ENCODE measurements at regions not wholly inside any gene's neighbourhood (a gene's known extent, or its start where the extent isn't known, plus 50 kb on each side); places are given as distances from the start of the nearest gene placed in this dataset.

DNA sequence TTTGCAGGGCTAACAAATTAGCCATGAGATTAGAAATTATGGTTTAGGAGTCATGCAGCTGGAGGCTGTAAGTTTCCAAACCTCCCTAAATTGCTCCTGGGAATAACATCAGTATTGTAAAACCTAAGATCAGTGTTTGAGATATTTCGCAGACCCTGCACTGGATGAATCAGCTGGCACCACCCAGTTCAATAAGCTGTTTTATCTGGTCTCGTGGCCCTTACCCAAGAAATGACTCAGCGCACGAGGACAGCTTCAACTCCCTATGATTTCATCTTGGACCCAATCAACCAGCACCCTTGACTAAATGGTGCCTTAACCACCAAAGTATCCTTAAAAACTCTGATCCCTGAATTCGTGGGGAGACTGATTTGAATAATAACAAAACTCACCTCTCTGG lies 482.0 kb upstream of the PCDH15 start:
- DNase-seq (ENCODE audit: low read depth), result no peak
- H3K27me3 ChIP-seq (ENCODE audit: control insufficient read depth, insufficient read depth, low read length), result no peaks in the 10 kb centered on the region

DNA sequence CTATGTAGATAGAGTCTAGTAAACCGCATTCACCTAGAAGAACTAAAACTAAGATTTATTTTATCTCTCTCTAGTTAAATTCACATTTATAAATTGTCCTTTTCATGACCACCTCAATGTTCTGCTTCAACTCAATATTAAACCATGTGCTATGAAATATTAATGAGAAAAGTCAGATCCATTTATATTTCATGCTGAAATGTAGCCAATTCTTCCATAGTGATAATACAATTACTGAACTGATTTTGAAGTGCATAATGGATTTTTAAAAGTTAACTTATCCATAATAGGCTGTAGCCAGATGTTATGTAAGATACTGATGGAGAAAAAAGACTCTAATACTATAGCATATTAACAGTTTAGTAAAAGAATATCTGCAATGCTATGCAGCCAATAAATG lies 479.7 kb upstream of the PCDH15 start:
- Histone ChIP-seq H3K27me3 (ENCODE audit: control insufficient read depth, insufficient read depth, low read length) (no peaks in the 10 kb centered on the region), H3K36me3 (ENCODE audit: control insufficient read depth, insufficient read depth, low read length) (no peaks in the 10 kb centered on the region), H3K4me3 (ENCODE audit: low read depth, low read length) (no peak overlapping the region)
- DNase-seq (ENCODE audit: low read depth), result no peak
- TF ChIP-seq, protein P1, sequence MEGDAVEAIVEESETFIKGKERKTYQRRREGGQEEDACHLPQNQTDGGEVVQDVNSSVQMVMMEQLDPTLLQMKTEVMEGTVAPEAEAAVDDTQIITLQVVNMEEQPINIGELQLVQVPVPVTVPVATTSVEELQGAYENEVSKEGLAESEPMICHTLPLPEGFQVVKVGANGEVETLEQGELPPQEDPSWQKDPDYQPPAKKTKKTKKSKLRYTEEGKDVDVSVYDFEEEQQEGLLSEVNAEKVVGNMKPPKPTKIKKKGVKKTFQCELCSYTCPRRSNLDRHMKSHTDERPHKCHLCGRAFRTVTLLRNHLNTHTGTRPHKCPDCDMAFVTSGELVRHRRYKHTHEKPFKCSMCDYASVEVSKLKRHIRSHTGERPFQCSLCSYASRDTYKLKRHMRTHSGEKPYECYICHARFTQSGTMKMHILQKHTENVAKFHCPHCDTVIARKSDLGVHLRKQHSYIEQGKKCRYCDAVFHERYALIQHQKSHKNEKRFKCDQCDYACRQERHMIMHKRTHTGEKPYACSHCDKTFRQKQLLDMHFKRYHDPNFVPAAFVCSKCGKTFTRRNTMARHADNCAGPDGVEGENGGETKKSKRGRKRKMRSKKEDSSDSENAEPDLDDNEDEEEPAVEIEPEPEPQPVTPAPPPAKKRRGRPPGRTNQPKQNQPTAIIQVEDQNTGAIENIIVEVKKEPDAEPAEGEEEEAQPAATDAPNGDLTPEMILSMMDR (IDR thresholded peaks at IDR 0.05; ENCODE audit: insufficient read depth, low read length, poor library complexity, severe bottlenecking), result no peak

More for the DNA sequence above, 482.0 kb upstream of the PCDH15 start:
- H3K4me3 ChIP-seq (ENCODE audit: low read depth, low read length), result no peak overlapping the region
- H3K36me3 ChIP-seq (ENCODE audit: control insufficient read depth, insufficient read depth, low read length), result no peaks in the 10 kb centered on the region
- TF ChIP-seq, protein P1 (IDR thresholded peaks at IDR 0.05; ENCODE audit: insufficient read depth, low read length, poor library complexity, severe bottlenecking), result no peak

- no peaks in the 10 kb centered on the region for H3K27me3 ChIP-seq (ENCODE audit: control insufficient read depth, insufficient read depth, low read length)
- no peak overlapping the region for H3K4me3 ChIP-seq (ENCODE audit: low read depth, low read length)
- H3K36me3 ChIP-seq (ENCODE audit: control insufficient read depth, insufficient read depth, low read length), result no peaks in the 10 kb centered on the region
- no peak for DNase-seq (ENCODE audit: low read depth)
- TF ChIP-seq, protein P1 (IDR thresholded peaks at IDR 0.05; ENCODE audit: insufficient read depth, low read length, poor library complexity, severe bottlenecking), result no peak
Observed at GRCh38 chr10:55277549-55277948, 476.5 kb upstream of the PCDH15 start.

DNA sequence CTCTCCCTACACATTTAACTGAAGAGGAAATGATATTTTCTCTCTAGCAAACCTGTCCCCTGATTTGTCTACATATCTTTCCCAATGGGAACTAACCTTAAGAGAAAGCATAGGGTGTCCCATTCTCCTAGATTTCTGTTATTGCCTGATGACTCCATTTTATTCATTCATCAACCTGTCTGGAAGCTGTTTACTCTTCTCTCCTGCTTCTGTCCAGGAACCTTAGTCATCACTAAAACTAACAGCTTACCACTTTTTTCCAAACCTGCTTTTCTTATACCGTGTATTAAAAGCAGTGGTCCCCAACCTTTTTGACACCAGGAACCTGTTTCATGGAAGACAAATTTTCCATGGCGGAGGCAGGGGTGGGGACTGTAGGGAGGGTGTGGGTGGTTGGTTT lies 473.3 kb upstream of the PCDH15 start:
- TF ChIP-seq, protein P1 (IDR thresholded peaks at IDR 0.05; ENCODE audit: insufficient read depth, low read length, poor library complexity, severe bottlenecking), result no peak

GRCh38 chr10:55273946-55274345 lies 472.9 kb upstream of the PCDH15 start:
- TF ChIP-seq, protein P1 (IDR thresholded peaks at IDR 0.05; ENCODE audit: insufficient read depth, low read length, poor library complexity, severe bottlenecking), result no peak
- H3K4me3 ChIP-seq (ENCODE audit: low read depth, low read length), result no peak overlapping the region
- no peaks in the 10 kb centered on the region for H3K27me3 ChIP-seq (ENCODE audit: control insufficient read depth, insufficient read depth, low read length)
- no peak for DNase-seq (ENCODE audit: low read depth)
- H3K36me3 ChIP-seq (ENCODE audit: control insufficient read depth, insufficient read depth, low read length), result no peaks in the 10 kb centered on the region

More for the DNA sequence above, 473.3 kb upstream of the PCDH15 start:
- Histone ChIP-seq H3K4me3 (ENCODE audit: low read depth, low read length) (no peak overlapping the region), H3K36me3 (ENCODE audit: control insufficient read depth, insufficient read depth, low read length) (no peaks in the 10 kb centered on the region), H3K27me3 (ENCODE audit: control insufficient read depth, insufficient read depth, low read length) (no peaks in the 10 kb centered on the region)
- DNase-seq (ENCODE audit: low read depth), result no peak

DNA sequence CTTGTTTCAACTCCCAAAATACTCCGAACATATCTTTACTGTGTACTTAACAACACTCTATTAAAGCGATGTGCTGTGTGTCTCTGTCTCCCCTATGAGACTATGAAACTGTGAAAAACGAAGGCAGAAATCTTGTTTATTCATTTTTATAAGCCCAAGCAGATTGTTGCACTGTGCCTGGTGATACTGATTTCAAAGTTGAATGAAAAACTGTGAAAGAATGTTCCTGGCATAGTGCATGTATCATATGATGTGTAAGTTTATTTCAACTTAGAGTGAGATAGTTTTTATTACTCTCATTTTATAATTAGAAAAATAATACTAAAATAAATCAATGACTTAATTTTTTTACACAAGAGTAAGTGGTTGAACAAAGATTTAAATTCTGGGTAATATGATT lies 471.9 kb upstream of the PCDH15 start:
- DNase-seq (ENCODE audit: low read depth), result no peak
- Histone ChIP-seq H3K4me3 (ENCODE audit: low read depth, low read length) (no peak overlapping the region), H3K27me3 (ENCODE audit: control insufficient read depth, insufficient read depth, low read length) (no peaks in the 10 kb centered on the region), H3K36me3 (ENCODE audit: control insufficient read depth, insufficient read depth, low read length) (no peaks in the 10 kb centered on the region)
- TF ChIP-seq, protein P1 (IDR thresholded peaks at IDR 0.05; ENCODE audit: insufficient read depth, low read length, poor library complexity, severe bottlenecking), result no peak

All from kidney epithelial cell (primary cell).